Body of pancreas (tissue), 4 donors: ENCODE measurements at regions not wholly inside any gene's neighbourhood (a gene's known extent, or its start where the extent isn't known, plus 50 kb on each side); places are given as distances from the start of the nearest gene placed in this dataset.

Experiments used
- POLR2A ChIP-seq, 3 donors: fragments of 450-650 bp; IDR thresholded peaks; one replicate each; pipeline ENCODE4 v1.6.1; 2016; ENCODE audit warnings: antibody characterized with exemption in 3 of 3, mild to moderate bottlenecking in 2 of 3
- TF ChIP-seq, protein P1 (sequence below), 7 experiments: fragments of 450-650 bp in 4 of 7; fragments of 200-600 bp in 3 of 7; sonication (generic) in 3 of 7; IDR thresholded peaks; one replicate each; pipeline ENCODE4 v1.5.1; 2016 to 2019; ENCODE audit warnings: antibody characterized with exemption in 7 of 7

GRCh38 chr14:98035396-98035795 lies 1236.6 kb downstream of the BCL11B start:
- TF ChIP-seq, protein P1, sequence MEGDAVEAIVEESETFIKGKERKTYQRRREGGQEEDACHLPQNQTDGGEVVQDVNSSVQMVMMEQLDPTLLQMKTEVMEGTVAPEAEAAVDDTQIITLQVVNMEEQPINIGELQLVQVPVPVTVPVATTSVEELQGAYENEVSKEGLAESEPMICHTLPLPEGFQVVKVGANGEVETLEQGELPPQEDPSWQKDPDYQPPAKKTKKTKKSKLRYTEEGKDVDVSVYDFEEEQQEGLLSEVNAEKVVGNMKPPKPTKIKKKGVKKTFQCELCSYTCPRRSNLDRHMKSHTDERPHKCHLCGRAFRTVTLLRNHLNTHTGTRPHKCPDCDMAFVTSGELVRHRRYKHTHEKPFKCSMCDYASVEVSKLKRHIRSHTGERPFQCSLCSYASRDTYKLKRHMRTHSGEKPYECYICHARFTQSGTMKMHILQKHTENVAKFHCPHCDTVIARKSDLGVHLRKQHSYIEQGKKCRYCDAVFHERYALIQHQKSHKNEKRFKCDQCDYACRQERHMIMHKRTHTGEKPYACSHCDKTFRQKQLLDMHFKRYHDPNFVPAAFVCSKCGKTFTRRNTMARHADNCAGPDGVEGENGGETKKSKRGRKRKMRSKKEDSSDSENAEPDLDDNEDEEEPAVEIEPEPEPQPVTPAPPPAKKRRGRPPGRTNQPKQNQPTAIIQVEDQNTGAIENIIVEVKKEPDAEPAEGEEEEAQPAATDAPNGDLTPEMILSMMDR (IDR thresholded peaks at IDR 0.05): no peak
- TF ChIP-seq POLR2A (IDR thresholded peaks at IDR 0.05): no peak
